ENCODE measurements at regions not wholly inside any gene's neighbourhood (a gene's known extent, or its start where the extent isn't known, plus 50 kb on each side); places are given as distances from the start of the nearest gene placed in this dataset.

DNA sequence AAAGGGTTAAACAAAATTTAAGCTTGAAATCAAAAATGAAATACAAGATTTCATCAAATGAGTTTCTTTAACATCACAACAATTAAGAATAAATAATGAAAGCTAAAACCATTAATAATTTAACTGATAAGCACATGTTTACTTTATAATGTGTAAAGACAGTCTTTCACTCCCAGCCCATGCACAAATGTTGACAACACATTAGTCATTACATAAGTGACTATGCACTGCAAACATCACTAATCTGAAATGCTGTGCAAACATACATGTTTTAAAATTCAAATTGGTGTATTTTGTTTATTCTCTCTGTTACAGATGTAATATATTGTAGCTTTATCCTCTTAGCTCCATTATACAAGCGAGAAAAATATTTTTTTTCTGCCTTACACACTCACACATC is 220.6 kb upstream of the CPXCR1 start:
- no peak for FAIRE-seq
- DNase-seq (ENCODE audit: low spot score in 2 of 2) = no peak

DNA sequence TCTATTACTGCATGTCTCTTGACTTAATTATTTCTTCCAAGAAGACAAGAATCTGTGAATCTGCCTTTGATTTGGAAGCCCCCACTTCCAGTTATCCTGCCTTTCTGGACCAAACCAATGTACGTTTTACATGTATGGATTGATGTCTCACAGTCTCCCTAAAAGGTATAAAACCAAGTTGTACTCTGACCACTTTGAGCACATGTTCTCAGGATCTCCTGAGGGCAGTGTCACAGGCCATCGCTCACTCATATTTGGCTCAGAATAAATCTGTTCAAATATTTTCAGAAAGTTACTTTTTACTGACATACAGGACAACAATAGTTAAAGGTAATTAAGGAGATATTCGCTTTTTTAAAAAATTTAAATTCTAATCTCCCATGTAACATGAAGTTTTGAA is 188.6 kb upstream of the CPXCR1 start:
- FAIRE-seq = peak; percentile 42
- DNase-seq (ENCODE audit: low spot score in 2 of 2) = no peak

GRCh38 chrX:88560673-88561330 is 186.2 kb upstream of the CPXCR1 start:
- DNase-seq (ENCODE audit: low spot score in 2 of 2) (no peak), FAIRE-seq (peak; percentile 42)

- FAIRE-seq = no peak
- no peak for DNase-seq (ENCODE audit: low spot score in 2 of 2)
These were observed 162.7 kb upstream of the CPXCR1 start for GRCh38 chrX:88584283-88584682.

DNA sequence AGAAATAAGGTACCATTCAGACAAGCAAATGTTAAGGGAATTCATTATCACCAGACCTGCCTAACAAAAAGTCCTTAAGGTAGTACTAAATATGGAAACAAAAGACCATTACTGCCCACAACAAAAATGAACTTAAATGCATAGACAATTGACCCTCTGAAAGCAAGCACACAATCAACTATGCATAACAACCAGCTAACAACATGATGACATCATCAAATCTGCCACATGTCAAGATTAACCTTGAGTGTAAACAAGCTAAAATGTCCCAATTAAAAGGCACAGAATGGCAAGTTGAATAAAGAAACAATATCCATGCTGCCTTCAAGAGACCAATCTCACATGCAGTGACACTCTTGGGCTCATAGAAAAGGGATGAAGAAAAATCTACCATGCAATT is 160.7 kb upstream of the CPXCR1 start:
- DNase-seq (ENCODE audit: low spot score in 2 of 2) (no peak), FAIRE-seq (no peak)

DNA sequence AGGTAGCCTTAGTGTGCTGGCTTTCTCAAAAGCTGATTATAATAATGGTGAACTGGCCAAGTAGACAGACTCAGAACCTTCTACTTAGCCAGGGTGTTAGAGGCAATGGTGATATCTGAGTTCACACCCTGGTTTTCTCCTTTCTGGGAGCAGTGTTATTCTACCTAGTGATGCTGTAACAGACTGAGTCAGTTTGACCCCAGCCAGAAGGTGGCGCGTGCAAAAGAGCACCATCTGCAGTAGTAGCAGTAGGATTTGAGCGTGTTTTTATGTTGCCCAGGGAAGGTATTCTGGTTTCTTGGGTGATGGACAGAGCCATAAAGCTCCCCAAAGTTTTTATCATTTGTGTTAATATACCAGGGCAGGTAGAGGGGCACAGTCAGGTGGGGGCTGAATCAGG is 143.8 kb upstream of the CPXCR1 start:
- no peak for FAIRE-seq
- DNase-seq (ENCODE audit: low spot score in 2 of 2) = no peak

GRCh38 chrX:88604433-88605221 is 142.4 kb upstream of the CPXCR1 start:
- no peak for DNase-seq (ENCODE audit: low spot score in 2 of 2)
- FAIRE-seq = no peak

DNA sequence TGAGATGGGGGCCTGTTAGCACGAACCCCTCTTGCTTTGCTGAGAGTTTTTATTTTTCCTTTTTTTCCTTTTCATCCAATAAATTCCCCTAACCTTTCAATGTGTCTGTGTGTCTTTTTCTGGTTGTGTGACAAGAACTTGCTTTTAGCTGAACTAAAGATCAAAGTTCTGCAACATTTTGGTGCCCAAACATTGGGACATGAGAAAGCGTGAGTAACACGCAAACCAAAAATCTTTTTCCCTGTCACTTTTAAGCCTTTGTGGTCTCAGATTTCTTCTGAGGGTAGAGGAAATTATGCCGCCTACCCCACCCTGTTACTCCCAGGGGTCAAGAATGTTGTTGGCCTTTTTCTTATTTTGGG is 141.8 kb upstream of the CPXCR1 start:
- DNase-seq (ENCODE audit: low spot score in 2 of 2) = no peak

GRCh38 chrX:88612870-88613329 is 134.1 kb upstream of the CPXCR1 start:
- FAIRE-seq (no peak), DNase-seq (ENCODE audit: low spot score in 2 of 2) (no peak)

More for the DNA sequence above, 141.8 kb upstream of the CPXCR1 start:
- no peak for FAIRE-seq

DNA sequence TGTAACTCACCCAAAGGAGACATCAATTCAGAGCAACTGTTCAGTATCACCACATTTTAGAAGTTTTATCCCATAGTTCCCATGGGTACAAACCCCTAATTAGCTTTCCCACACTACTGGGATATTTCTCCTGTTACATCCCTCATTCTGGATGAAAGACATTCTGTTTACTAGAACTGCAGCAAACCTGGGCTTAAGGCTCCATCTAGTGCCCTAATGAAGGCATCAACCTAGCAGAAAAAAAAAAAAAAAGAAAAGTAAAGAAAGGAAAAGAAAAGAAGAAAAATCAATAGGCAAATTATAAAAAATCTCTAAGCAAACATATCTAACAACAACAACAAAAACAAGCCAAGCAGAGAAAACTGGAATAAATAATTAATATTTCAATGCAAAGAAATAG is 133.7 kb upstream of the CPXCR1 start:
- FAIRE-seq (peak; percentile 28), DNase-seq (ENCODE audit: low spot score in 2 of 2) (peak; percentile 1 to 2)

DNA sequence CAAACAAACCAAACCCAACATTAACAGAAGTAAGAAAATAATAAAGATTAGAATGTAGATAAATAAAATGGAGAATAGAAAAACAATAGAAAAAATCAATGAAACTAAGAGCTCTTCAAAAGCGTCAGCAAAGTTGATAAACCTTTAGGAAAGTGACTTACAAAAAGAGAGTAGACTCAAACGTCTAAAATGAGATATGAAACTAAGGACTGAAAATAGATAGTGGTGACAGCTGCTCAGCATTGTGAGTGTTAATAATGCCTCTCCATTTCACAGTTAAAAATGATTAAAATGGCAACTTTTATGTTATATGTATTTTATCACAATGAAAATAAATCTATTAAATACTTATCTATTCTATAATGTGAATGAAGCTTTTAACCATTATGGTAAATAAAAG is 125.7 kb upstream of the CPXCR1 start:
- DNase-seq (ENCODE audit: low spot score in 2 of 2) (no peak), FAIRE-seq (peak; percentile 39)

DNA sequence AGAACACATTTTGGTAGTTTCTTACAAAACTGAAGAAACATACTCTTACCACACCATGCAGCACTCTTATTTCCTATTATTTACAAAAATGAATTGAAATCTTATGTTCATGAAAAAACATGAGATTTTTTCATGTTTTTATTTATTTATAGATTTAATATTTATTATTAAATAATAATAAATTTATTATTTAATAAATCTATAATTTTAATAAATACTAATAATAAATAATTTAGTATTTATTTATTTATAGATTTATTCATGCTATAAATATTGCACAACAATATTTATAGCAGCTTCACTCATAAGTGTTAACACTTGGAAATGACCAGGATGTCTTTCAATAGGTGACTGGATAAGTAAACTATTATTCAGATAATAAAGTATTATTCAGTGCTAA is 91.6 kb upstream of the CPXCR1 start:
- DNase-seq (ENCODE audit: low spot score in 2 of 2) (no peak), FAIRE-seq (peak; percentile 62)

GRCh38 chrX:88660836-88661235 is 86.2 kb upstream of the CPXCR1 start:
- DNase-seq (ENCODE audit: low spot score in 2 of 2) (no peak), FAIRE-seq (no peak)

GRCh38 chrX:88672261-88672660 is 74.8 kb upstream of the CPXCR1 start:
- no peak for DNase-seq (ENCODE audit: low spot score in 2 of 2)
- no peak for FAIRE-seq
